MCF 10A (cell line): ENCODE measurements at regions not wholly inside any gene's neighbourhood (a gene's known extent, or its start where the extent isn't known, plus 50 kb on each side); places are given as distances from the start of the nearest gene placed in this dataset.

Source experiments
- BruUV-seq: library from RNA; stranded (reverse); fragments of 400-500 nt; replicated peaks from 2 replicates; lab custom pipeline; 2021; lab: Mats Ljungman, UMichigan
- CTCF ChIA-PET: fragments of 300-600 bp; sonication (Branson Sonifier 250); formaldehyde crosslinking; extraction: SDS; loops from one replicate; lab custom pipeline; 2021; ENCODE audit warnings: antibody characterized with exemption, inconsistent platforms; lab: Yijun Ruan, JAX
- POLR2A ChIA-PET: fragments of 300-600, 350-650 bp; sonication (Branson Sonifier 250); formaldehyde crosslinking; extraction: SDS; loops from one replicate; lab custom pipeline; 2020; ENCODE audit warnings: antibody characterized with exemption, inconsistent platforms; lab: Yijun Ruan, JAX
- DNase-seq: peaks from one replicate; pipeline ENCODE4 v3.0.0-alpha.2; 2018; ENCODE audit not compliant: unreplicated experiment
- H3K27ac Mint-ChIP-seq: one replicate; pipeline ENCODE4 v1.8.0; 2022; ENCODE audit warnings: mild to moderate bottlenecking, low read depth, mixed read lengths; ENCODE audit not compliant: unreplicated experiment
- H3K27me3 Mint-ChIP-seq: one replicate; pipeline ENCODE4 v1.8.0; 2022; ENCODE audit warnings: mixed read lengths; ENCODE audit not compliant: insufficient read depth, unreplicated experiment
- H3K36me3 Mint-ChIP-seq: one replicate; pipeline ENCODE4 v1.8.0; 2022; ENCODE audit warnings: mild to moderate bottlenecking, moderate library complexity, mixed read lengths; ENCODE audit not compliant: insufficient read depth, unreplicated experiment
- H3K4me1 Mint-ChIP-seq: one replicate; pipeline ENCODE4 v1.8.0; 2022; ENCODE audit warnings: mixed read lengths; ENCODE audit not compliant: insufficient read depth, unreplicated experiment
- H3K4me3 Mint-ChIP-seq: one replicate; pipeline ENCODE4 v1.8.0; 2022; ENCODE audit warnings: mild to moderate bottlenecking, moderate library complexity, mixed read lengths; ENCODE audit not compliant: unreplicated experiment
- H3K9me3 Mint-ChIP-seq: one replicate; pipeline ENCODE4 v1.8.0; 2022; ENCODE audit warnings: mixed read lengths; ENCODE audit not compliant: unreplicated experiment
- intact Hi-C: fragments of 100-400 bp; cut with micrococcal nuclease; formaldehyde crosslinking; loops from 2 replicates; pipeline ENCODE4 v1.14.1; 2022
- TF ChIP-seq, protein P1 (sequence below): fragments of 200-600 bp; IDR thresholded peaks from one replicate; pipeline ENCODE4 v1.8.0; 2022; ENCODE audit warnings: antibody characterized with exemption, mild to moderate bottlenecking; ENCODE audit not compliant: unreplicated experiment

DNA sequence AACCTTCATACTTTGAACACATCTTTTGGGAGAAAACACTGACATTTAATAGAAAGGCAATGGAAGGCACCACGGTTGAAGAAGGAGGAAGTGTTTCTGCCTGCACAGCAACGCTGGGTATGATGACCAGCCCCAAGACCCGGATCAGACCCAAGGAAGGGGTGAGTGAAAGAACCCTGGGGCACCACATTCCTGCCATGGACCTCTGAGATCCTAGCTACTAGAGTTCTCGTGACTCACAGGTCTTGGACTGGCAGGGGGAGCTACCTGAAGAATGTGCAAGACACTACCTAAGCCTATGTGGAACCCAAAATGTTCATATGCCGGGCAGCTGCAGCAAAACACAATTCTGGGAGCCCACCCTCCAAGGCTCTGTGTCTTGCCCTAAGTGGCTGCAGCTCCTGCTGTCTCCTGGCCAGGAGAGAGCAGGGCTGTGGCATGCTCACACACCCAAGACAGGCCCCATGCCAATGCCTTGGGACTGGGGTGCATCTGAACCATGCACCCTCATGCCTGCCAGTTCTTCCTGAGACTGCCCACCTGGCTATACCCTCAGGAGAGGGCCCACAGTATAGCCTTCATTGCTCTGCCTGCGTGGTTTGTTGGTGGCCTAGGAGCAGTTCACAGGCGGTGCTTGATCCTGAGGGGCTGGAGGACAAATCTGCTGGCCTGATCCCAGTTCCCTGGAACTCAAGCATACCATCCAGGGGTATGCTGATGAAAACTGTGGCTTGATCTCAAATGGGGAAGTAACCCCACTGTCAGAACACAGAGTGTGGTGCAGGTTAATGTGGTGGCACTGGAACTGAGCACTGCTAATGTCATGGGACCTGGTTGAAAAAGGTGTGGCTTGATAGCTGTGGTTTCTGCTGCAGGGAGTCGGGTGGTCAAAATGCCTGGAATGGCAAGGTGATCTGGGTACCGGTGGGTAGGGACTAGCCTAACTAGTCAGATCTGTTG, 353.3 kb upstream of the ARHGEF26 start:
- Mint-ChIP-seq H3K9me3 (no peaks in the 10 kb centered on the region), H3K4me3 (no peak overlapping the region), H3K4me1 (peaks cover 6% of the 10 kb centered on the region), H3K27me3 (no peaks in the 10 kb centered on the region), H3K27ac (no peak overlapping the region), H3K36me3 (peaks cover 6% of the 10 kb centered on the region)
- ChIA-PET POLR2A (interaction anchor here (1.2 kb wide), 1 partner anchor 19 kb away, joined by 3 read pairs; no protein-coding TSS in a partner anchor), CTCF (interaction anchor here (0.5 to 3.5 kb wide), 19 partner anchors 10 to 864 kb away, joined by 3 to 25 read pairs (median 4); partner anchors contain the start of gene RAP2B)
- intact Hi-C loops: loop anchor here (2.0 to 5.0 kb wide), 2 partner anchors 159 to 173 kb away; no protein-coding TSS in a partner anchor
- DNase-seq: no peak
- no TSS peak for BruUV-seq
- TF ChIP-seq, protein P1, sequence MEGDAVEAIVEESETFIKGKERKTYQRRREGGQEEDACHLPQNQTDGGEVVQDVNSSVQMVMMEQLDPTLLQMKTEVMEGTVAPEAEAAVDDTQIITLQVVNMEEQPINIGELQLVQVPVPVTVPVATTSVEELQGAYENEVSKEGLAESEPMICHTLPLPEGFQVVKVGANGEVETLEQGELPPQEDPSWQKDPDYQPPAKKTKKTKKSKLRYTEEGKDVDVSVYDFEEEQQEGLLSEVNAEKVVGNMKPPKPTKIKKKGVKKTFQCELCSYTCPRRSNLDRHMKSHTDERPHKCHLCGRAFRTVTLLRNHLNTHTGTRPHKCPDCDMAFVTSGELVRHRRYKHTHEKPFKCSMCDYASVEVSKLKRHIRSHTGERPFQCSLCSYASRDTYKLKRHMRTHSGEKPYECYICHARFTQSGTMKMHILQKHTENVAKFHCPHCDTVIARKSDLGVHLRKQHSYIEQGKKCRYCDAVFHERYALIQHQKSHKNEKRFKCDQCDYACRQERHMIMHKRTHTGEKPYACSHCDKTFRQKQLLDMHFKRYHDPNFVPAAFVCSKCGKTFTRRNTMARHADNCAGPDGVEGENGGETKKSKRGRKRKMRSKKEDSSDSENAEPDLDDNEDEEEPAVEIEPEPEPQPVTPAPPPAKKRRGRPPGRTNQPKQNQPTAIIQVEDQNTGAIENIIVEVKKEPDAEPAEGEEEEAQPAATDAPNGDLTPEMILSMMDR: no peak

DNA sequence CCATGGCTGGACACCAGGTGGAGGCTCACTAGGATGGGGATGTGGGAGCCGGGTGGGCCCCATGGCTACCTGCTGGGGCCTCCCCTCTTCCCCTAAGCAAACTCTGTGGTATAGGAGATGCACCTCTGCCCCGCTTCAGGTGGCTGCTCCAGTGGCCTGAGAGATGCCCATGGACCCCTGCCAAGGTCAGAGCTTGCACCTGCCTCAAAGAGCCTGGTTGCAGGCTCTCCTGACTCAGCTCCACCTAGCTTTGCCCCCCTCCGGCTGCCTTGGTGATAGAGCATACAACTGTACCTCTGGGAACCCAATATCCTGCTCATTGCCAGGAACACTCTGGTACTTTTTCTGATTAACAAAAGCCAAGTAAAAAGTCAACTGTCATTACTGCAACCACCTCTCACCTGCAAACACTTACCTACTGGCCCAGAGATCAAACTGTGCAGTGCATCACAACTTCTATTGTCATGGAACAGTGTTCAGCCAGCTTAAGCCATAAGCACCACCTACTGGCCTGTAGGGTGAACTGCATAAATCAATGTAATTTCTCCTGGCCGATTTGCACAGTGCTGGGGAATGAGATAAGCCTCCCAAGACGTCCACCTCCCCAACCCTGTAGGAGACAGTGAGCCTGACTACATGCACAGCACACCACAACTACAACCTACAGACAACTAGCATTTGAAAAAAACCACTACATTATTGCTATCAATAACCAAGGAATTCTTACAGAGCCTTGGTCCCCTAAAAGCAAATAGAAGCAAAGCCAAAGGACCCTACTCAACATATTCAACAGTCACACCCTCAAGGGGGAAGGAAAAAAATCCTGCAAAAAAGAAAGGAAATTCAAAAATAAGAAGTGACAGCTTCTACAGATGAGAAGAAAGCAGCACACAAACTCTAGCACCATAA, 352.4 kb upstream of the ARHGEF26 start:
- H3K4me1 Mint-ChIP-seq: peaks cover 6% of the 10 kb centered on the region
- peak; percentile 59 for DNase-seq
- no TSS peak for BruUV-seq
- no peaks in the 10 kb centered on the region for H3K9me3 Mint-ChIP-seq
- no peak overlapping the region for H3K27ac Mint-ChIP-seq
- intact Hi-C loops: loop anchor here (1.0 to 5.0 kb wide), 7 partner anchors 65 to 743 kb away; no protein-coding TSS in a partner anchor
- no peak overlapping the region for H3K4me3 Mint-ChIP-seq
- CTCF ChIA-PET: interaction anchor here (0.5 to 3.5 kb wide), 28 partner anchors 11 to 865 kb away, joined by 3 to 25 read pairs (median 4); partner anchors contain the start of gene RAP2B
- POLR2A ChIA-PET: interaction anchor here (0.6 to 1.2 kb wide), 5 partner anchors 20 to 749 kb away, joined by 3 read pairs; no protein-coding TSS in a partner anchor
- H3K36me3 Mint-ChIP-seq: peaks cover 6% of the 10 kb centered on the region
- TF ChIP-seq, protein P1: peak; percentile 81
- no peaks in the 10 kb centered on the region for H3K27me3 Mint-ChIP-seq

DNA sequence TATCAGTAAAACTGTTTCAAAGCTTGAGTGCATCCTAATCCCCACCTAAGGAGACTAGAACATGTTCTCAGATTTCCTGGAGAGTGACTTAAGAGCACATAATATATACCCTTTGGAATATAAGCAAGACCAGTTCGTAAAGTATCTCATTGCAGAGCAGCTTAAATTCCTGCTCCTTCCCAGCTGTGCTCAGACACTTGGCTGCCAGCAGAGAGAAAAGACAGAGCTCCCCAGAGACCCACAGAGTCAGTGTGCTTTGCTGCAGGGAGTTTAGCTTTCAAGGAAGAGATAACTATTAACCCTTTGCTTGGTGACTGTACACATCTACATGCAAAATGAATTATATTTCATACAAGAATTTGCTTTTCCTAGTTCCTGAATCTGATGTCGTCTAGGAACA, 338.1 kb upstream of the ARHGEF26 start:
- CTCF ChIA-PET: interaction anchor here (0.7 to 1.7 kb wide), 3 partner anchors 10 to 205 kb away, joined by 4 to 5 read pairs (median 4); no protein-coding TSS in a partner anchor
- H3K4me1 Mint-ChIP-seq: no peaks in the 10 kb centered on the region
- no peaks in the 10 kb centered on the region for H3K36me3 Mint-ChIP-seq
- DNase-seq: no peak
- no peaks in the 10 kb centered on the region for H3K9me3 Mint-ChIP-seq
- no peaks in the 10 kb centered on the region for H3K27me3 Mint-ChIP-seq
- no peak overlapping the region for H3K27ac Mint-ChIP-seq
- POLR2A ChIA-PET: interaction anchor here (0.6 kb wide), 2 partner anchors 90 to 157 kb away, joined by 3 read pairs; no protein-coding TSS in a partner anchor
- intact Hi-C loops: no loop called here
- H3K4me3 Mint-ChIP-seq: no peak overlapping the region
- no TSS peak for BruUV-seq
- TF ChIP-seq, protein P1: no peak
